HG03139 (cell line): ENCODE measurements at regions not wholly inside any gene's neighbourhood (a gene's known extent, or its start where the extent isn't known, plus 50 kb on each side); places are given as distances from the start of the nearest gene placed in this dataset.
A peak's percentile ranks its signal among the peaks of the same experiment; 100 is the strongest.

Experiments used
- ATAC-seq: cut with Tn5 transposase; IDR thresholded peaks from one replicate; pipeline ENCODE4 v1.9.1; 2021; ENCODE audit not compliant: unreplicated experiment

DNA sequence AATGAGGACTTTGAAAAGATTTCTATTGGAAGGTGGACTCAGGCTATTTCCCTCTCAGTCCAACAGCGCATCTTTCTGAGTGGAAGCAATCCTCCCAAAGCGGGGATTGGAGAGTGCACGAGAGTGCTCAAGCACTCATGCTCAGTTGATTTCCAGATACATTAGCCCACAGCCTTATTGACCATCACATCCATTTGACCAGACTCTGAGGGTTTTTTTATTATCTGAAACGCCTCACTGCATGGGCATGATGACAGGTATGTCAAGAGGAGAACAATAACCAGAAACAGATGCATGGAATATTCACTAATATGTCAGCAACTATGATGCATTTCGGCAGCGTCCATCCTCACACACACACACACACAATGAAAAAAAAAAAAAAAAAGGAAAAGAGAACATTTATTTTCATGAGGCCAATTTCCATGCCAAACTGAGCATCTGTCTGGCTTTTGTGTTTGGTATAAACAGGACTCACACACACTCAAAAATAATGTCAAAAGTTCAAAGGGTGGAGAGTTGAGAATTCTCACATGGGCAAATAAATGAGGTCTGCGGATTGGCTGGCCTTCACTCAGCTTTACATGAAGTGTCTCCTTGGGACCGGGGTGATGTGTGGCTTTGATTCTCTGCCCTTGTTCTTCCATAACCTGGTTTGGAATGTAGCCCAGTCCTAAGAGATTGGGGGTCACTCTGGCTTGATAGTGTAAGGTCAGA is 371.6 kb downstream of the MCTP2 start:
- no peak for ATAC-seq

DNA sequence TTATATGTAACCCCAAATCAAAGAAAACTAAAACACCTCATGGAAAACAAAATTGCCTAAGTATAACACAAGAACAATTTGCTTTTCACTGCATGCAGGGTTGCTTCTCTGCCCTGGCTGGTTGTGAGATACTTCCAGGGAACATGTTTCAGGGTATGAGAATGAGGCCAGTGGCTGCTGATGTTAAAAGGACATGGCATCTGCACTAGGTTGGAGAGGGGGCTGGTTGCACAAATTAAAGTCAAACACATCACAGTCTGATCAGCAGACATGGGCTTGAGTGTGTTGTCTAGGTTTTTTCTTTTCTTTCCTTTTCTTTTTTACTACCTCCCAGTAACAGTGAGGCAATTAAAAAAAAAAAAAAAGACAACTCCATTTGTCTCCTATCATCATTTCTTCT is 374.9 kb downstream of the MCTP2 start:
- ATAC-seq: no peak

DNA sequence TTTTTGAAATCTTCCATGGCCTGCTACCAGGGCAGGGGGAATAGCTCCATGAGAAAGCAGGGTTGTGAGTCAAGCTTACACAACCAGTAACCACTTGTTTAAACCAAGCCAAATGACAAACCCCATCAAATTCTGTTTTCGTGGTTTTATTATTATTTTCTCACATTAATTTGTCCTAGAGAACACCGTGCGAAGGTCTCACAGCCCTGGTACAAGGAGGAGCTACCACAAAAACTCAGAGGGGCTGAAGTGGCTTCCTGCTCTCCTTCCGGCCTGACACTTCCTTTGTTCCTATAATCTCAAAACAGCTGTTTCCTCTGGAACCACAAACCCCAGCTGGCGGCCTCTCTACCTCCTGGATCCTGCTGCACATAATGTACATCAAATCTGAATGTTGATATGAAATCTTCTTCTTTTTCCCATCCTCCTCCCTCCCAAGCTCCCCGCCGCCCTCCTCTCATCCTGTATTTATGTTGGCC is 375.9 kb downstream of the MCTP2 start:
- ATAC-seq: no peak

- peak; percentile 46 for ATAC-seq
Observed at GRCh38 chr15:94610069-94610468, 378.7 kb downstream of the MCTP2 start.

- no peak for ATAC-seq
Observed at GRCh38 chr15:94610485-94610884, 379.1 kb downstream of the MCTP2 start.

GRCh38 chr15:94611656-94612055 is 380.3 kb downstream of the MCTP2 start:
- ATAC-seq: no peak

DNA sequence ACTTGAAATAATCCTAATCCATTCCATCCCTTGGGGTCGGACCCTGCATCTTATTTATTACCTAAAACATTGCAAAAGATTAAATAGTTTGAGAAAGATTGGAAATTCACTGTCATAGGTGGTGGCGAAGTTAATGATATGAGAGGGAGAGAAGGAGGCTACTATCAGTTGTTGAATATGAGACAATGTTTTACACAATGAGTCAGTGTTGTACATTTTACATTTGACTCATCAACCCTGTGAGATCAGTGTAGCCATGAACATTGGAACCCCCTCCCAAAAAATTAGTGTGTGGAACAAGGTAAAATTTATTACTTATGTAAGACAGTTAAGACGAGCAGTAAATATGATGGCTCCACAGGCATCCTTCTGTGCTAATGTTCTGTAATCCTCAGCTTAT is 384.3 kb downstream of the MCTP2 start:
- no peak for ATAC-seq

DNA sequence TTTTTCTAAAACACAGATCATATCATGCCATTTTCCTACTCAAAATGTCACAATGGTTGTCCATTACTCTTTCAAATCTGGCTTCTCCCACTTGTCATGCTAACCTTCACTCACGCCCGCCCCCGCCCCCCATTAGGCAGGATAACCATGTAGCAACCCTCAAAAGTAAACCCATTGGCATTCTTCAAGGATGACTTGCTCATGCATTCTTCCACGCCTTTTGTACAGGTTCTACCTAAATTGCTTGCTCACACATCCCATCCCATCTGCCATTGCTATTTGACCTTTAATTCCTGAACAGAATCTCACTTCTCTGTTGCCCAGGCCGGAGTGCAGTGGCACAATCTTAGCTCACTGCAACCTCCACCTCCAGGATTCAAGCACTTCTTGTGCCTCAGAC is 389.3 kb downstream of the MCTP2 start:
- ATAC-seq: no peak

DNA sequence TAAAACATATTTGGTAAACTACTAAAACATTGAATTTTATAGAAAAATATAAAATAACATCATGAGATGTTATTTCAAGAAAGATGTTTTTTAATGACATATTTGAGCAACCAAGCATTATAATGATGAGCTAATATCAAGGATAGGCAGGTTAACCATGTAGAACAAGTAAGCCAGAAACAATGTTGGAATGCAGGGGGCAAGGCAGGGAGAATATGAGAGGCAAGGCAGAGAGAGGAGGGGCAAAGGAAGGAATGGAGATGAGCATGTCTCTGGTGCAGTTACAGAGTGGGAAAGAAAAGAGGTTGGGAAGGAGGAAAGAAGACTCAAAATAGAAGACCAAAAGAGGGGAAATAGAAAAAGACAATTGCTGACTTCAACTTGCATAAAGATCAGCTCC is 390.4 kb downstream of the MCTP2 start:
- no peak for ATAC-seq

DNA sequence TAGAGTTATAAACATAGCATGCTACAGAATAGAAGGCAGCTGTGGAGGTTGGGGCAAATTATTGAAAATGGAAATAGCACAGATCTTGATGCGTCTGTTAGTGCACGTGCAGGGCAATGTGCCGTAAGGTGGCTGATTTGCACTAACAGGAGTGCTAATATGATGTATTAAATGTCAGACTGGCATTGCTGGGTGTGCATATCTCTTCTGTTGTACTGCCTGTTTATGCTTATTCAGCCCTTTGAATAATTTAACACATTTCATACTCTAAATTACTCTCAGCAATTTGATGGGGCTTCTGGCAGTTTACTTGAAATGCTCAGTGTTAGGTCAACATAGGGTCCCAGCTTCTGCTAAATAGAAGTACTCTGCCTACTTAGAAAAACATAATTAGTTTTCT is 395.6 kb downstream of the MCTP2 start:
- ATAC-seq: no peak

DNA sequence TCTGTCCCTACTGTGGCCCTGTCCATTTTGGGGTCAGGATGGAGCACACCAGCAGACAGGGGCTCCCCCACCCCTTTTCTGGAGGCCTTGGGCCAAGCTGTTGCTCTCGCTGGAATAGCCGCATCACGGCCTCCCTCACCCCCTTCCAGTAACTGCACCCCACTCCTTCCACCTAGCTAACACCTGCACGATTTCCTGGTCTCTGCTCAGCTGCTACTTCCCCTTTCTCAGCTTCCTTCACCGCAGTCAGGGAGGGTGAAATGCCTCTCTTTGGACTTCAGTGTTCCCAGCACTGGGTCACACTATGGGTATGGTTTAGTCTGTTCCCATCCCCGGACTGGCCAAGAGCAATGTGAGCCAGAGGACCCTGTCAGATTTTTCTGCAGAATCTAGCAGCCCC is 400.2 kb downstream of the MCTP2 start:
- peak; percentile 83 for ATAC-seq

DNA sequence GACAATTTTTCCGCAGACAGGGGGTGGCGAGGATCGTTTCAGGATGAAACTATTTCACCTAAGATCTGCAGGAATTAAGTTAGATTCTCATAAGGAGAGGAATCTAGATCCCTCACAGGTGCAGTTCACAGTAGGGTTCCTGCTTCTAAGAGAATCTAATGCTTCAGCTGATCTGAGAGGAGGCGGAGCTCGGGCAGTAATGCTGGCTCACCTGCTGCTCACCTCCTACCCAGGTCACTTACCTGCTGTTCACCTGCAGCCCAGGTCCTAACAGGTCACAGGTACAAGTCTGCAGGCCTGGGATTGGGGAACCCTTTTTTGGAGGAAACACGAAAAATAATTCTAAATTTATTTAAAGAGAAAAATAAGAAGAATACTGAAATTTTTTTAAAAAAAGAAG is 406.8 kb downstream of the MCTP2 start:
- no peak for ATAC-seq

GRCh38 chr15:94639701-94640100 is 408.3 kb downstream of the MCTP2 start:
- ATAC-seq: no peak

- ATAC-seq: no peak
Observed at GRCh38 chr15:94644433-94644832, 413.1 kb downstream of the MCTP2 start.

DNA sequence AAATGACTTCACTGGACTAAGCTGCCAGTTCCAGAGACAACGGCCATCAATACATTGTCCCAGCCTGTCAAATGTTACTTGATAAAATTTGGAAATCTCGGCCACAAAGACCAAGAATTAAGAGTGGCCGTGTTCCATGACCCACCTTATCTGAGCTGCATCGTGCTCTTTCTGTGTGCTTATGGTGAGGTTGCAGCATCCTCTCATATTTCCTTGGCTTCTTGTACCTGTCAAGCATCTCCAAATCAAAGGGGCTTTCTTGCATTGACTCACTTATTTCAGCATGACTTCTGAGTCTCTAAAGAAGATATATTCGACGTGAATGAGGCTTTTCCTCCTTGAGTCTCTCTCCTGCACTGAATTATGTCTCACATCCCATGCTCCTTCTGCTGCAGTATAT is 421.7 kb downstream of the MCTP2 start:
- no peak for ATAC-seq

DNA sequence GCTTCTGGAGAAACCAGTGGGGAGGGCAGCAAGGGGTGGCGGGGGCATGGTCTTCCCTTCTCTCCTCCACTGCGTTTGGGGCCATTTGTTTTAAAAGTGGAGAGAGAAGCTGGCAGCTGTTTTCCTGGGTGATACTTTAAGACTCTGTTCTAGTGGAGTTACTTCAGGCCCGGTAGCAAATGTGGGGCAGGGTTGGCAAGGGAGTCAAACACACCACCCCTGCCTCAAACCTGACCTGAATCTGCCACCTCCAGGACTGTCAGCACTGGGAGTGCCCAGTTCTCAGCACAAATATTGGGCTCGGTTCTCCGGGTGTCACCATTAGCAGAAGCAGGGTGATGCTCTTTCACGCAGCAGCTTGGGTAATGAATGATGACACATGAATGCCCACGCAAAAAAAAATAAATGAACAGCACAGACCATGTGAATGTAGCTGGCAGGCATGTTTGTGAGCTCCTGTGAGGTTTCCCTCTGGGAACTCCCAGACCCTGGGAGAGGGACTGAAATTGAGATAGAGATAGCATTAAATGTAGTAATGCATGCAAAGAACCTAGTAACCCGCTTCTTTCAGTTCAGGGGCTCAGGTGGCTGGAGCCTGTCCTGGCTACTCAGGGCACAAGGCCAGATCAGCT is 424.0 kb downstream of the MCTP2 start:
- ATAC-seq: no peak

DNA sequence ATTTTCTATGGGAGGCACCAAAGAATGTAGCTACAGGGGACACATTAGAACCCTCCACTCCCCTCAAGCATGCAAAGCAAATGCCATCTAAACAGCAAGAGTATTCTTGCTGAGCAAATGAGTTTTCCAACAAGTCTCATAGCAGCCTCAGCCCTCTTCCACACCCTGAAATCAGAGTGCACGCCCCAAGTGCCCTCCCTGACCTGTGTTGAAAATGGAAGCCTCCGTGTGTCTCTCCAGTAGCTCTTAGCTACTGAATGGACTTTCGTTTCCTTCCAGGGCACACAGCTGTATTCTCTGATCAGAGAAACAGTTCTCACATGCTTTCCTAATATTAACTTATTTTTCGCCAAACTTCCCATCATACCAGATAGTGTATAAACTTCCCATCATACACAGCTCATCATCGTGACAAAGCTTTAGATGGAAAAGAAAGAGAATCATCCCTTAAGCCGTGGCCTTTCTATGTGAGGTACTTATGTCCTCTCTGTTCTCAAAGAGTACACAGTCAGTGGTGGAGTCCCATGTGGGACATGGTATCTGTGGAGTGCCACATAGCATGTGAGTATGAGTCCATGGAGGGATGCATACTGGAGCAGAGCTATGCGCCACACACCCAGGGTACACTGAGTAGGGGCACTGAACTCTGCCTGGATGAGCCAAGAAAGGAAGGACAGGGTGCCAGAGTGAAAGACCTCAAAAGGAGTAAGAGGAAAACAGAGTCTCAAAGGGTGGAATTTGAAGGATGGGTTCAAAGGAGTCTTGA is 434.5 kb downstream of the MCTP2 start:
- ATAC-seq: no peak

- no peak for ATAC-seq
Observed at GRCh38 chr15:94666553-94666952, 435.2 kb downstream of the MCTP2 start.

- ATAC-seq: no peak
Observed at GRCh38 chr15:94667109-94667508, 435.7 kb downstream of the MCTP2 start.

GRCh38 chr15:94670438-94671034 is 439.2 kb downstream of the MCTP2 start:
- ATAC-seq: no peak

DNA sequence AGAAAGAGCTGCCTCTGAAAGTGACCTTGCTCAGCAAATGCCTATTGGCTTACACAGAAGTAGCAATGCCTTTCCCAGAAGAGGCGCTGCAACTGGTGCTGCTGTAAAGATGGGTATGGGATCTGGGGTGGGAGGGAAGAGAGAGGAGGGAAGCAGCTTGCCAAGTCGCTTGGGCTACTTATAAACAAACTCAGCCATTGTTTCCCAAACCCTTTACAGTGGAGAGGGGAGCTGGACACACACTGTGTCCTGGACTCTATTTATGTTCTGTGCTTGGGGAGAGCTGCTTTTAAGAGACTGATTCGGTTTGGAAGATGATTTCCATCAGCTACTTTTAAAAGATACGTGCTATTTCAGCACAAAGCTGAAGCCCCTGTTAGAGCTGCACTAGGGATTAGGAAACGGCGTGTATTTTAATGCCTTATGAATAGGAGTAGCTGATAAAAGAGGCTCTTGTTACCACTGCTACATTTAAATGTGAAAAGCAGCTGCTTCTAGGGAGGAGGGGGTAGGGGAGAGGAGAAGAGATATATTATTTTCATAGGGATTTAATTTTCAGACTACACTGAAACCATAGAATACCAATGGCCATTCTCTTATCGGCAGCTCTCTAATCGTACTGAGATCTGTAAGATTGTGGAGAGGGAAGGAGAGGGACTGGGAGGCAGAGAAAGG is 440.6 kb downstream of the MCTP2 start:
- no peak for ATAC-seq
